Effector memory CD8-positive, alpha-beta T cell (primary cell): ENCODE measurements at regions not wholly inside any gene's neighbourhood (a gene's known extent, or its start where the extent isn't known, plus 50 kb on each side); places are given as distances from the start of the nearest gene placed in this dataset.

Experiments used
- ATAC-seq: fragments of 150-1000 bp; cut with Tn5 transposase; replicated peaks from 2 replicates; pipeline ENCODE4 v1.10.0; 2021; ENCODE audit warnings: mild to moderate bottlenecking, moderate library complexity
- DNase-seq, 3 experiments: peaks; one replicate each; pipeline ENCODE4 v3.0.0; 2021
- H3K27ac Mint-ChIP-seq, 2 donors: one replicate each; pipeline ENCODE4 v1.8.0; 2022; ENCODE audit warnings: mild to moderate bottlenecking in 2 of 2, mixed read lengths in 2 of 2, moderate library complexity in 2 of 2
- H3K27me3 Mint-ChIP-seq, 2 donors: one replicate each; pipeline ENCODE4 v1.8.0; 2022; ENCODE audit warnings: mixed read lengths in 2 of 2
- H3K36me3 Mint-ChIP-seq: one replicate; pipeline ENCODE4 v1.8.0; 2022; ENCODE audit warnings: mild to moderate bottlenecking, moderate library complexity, mixed read lengths; ENCODE audit not compliant: insufficient read depth
- H3K4me1 Mint-ChIP-seq, 2 donors: one replicate each; pipeline ENCODE4 v1.8.0; 2022; ENCODE audit warnings: low read depth in 2 of 2, mixed read lengths in 2 of 2
- H3K4me3 Mint-ChIP-seq, 2 donors: one replicate each; pipeline ENCODE4 v1.8.0; 2022; ENCODE audit warnings: mild to moderate bottlenecking in 2 of 2, mixed read lengths in 2 of 2, moderate library complexity in 2 of 2
- H3K9me3 Mint-ChIP-seq, 2 donors: one replicate each; pipeline ENCODE4 v1.8.0; 2022; ENCODE audit warnings: mixed read lengths in 2 of 2

DNA sequence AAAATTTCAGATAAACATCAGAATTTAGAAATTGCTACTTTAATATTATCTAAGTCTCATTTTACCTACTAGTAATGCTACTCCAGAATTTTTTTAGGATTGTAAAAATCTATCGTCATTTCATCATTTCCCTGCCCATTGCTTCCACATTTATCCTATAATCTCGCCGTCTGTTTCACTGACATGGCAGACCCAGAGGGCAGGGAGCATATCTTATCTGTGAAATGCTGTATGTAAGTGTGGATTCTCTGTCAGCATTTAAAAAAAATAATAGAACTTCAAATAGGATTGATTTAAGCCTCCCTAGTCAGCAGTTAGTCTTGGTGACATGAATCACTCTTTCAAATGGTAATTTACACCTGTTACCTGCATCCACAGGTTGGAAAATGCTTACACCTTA, 314.4 kb downstream of the PCDH7 start:
- Mint-ChIP-seq H3K9me3 (peaks cover 7 to 9% of the 10 kb centered on the region in 2 donors), H3K27me3 (no peaks in the 10 kb centered on the region), H3K4me3 (no peak overlapping the region), H3K4me1 (no peaks in the 10 kb centered on the region), H3K27ac (no peak overlapping the region), H3K36me3 (no peaks in the 10 kb centered on the region)
- no peak for DNase-seq
- no peak for ATAC-seq

GRCh38 chr4:31035761-31036160, 315.6 kb downstream of the PCDH7 start:
- no peaks in the 10 kb centered on the region for H3K27me3 Mint-ChIP-seq
- peaks cover 4 to 9% of the 10 kb centered on the region in 2 donors for H3K9me3 Mint-ChIP-seq
- no peak overlapping the region for H3K4me3 Mint-ChIP-seq
- ATAC-seq (no peak), DNase-seq (no peak)
- no peaks in the 10 kb centered on the region for H3K36me3 Mint-ChIP-seq
- no peaks in the 10 kb centered on the region for H3K4me1 Mint-ChIP-seq
- no peak overlapping the region for H3K27ac Mint-ChIP-seq

DNA sequence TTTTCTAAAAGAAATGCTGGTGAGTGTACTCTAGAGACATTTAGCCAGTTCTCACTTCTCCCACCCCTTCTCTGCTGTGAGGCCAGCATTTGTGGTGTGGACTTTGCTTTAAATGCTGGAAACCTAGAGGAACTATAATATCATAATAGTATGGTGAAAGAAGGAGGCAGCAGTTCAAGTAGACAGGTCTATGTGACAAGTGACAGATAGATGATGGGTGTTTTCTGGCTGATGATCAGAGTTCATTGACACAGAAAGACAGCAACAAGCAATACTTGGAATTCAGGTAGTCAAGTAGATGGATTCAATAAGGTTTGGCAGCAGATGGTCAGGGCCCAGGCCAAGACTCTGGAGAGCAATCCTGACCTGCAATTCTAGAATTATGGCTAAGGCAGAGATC, 317.5 kb downstream of the PCDH7 start:
- peaks cover 0 to 9% of the 10 kb centered on the region in 2 donors for H3K9me3 Mint-ChIP-seq
- DNase-seq: no peak

GRCh38 chr4:31039382-31039781, 319.2 kb downstream of the PCDH7 start:
- DNase-seq: no peak
- Mint-ChIP-seq H3K27ac (no peak overlapping the region), H3K9me3 (peaks cover 4 to 7% of the 10 kb centered on the region in 2 donors), H3K27me3 (no peaks in the 10 kb centered on the region), H3K4me3 (no peak overlapping the region), H3K36me3 (no peaks in the 10 kb centered on the region), H3K4me1 (no peaks in the 10 kb centered on the region)
- no peak for ATAC-seq

More for the DNA sequence above, 317.5 kb downstream of the PCDH7 start:
- Mint-ChIP-seq H3K36me3 (no peaks in the 10 kb centered on the region), H3K27ac (no peak overlapping the region), H3K4me3 (no peak overlapping the region), H3K27me3 (no peaks in the 10 kb centered on the region), H3K4me1 (no peaks in the 10 kb centered on the region)
- no peak for ATAC-seq

GRCh38 chr4:31040106-31040505, 319.9 kb downstream of the PCDH7 start:
- Mint-ChIP-seq H3K36me3 (no peaks in the 10 kb centered on the region), H3K9me3 (peaks cover 5 to 7% of the 10 kb centered on the region in 2 donors), H3K27ac (no peak overlapping the region), H3K4me1 (no peaks in the 10 kb centered on the region), H3K4me3 (no peak overlapping the region), H3K27me3 (no peaks in the 10 kb centered on the region)
- DNase-seq: no peak
- no peak for ATAC-seq

GRCh38 chr4:31041385-31041784, 321.2 kb downstream of the PCDH7 start:
- Mint-ChIP-seq H3K36me3 (no peaks in the 10 kb centered on the region), H3K9me3 (peaks cover 6 to 7% of the 10 kb centered on the region in 2 donors), H3K27ac (no peak overlapping the region), H3K27me3 (no peaks in the 10 kb centered on the region), H3K4me3 (no peak overlapping the region), H3K4me1 (no peaks in the 10 kb centered on the region)
- DNase-seq: no peak
- no peak for ATAC-seq

GRCh38 chr4:31041853-31042252, 321.7 kb downstream of the PCDH7 start:
- Mint-ChIP-seq H3K4me3 (no peak overlapping the region), H3K27ac (no peak overlapping the region), H3K9me3 (peaks cover 6 to 7% of the 10 kb centered on the region in 2 donors), H3K4me1 (no peaks in the 10 kb centered on the region), H3K27me3 (no peaks in the 10 kb centered on the region), H3K36me3 (no peaks in the 10 kb centered on the region)
- ATAC-seq (no peak), DNase-seq (no peak)

GRCh38 chr4:31043382-31044062, 323.4 kb downstream of the PCDH7 start:
- ATAC-seq: no peak
- DNase-seq: no peak
- Mint-ChIP-seq H3K4me3 (no peak overlapping the region), H3K4me1 (no peaks in the 10 kb centered on the region), H3K36me3 (no peaks in the 10 kb centered on the region), H3K9me3 (peaks cover 4 to 7% of the 10 kb centered on the region in 2 donors), H3K27me3 (no peaks in the 10 kb centered on the region), H3K27ac (no peak overlapping the region)

DNA sequence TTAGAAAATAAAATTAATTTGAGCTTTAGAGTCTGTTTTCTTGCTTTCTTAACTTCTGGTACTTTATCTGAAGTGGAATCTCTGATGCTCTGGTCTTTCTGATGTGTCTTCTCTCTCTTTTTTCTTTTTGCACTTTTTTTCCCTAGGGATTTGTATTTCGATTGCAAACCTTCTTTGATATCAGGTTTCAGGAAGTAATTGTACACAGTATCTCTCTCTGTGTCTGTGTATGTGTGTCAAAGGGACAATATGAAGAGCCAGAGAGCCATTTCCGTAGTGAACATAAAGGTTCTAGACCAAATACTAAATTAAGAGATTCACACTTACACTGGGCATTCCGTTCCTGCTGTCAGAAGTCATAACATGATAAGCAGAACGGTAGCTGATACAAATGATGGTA, 325.0 kb downstream of the PCDH7 start:
- DNase-seq (no peak), ATAC-seq (no peak)
- Mint-ChIP-seq H3K4me3 (no peak overlapping the region), H3K27me3 (no peaks in the 10 kb centered on the region), H3K36me3 (no peaks in the 10 kb centered on the region), H3K27ac (no peak overlapping the region), H3K4me1 (no peaks in the 10 kb centered on the region), H3K9me3 (peaks cover 6 to 7% of the 10 kb centered on the region in 2 donors)

DNA sequence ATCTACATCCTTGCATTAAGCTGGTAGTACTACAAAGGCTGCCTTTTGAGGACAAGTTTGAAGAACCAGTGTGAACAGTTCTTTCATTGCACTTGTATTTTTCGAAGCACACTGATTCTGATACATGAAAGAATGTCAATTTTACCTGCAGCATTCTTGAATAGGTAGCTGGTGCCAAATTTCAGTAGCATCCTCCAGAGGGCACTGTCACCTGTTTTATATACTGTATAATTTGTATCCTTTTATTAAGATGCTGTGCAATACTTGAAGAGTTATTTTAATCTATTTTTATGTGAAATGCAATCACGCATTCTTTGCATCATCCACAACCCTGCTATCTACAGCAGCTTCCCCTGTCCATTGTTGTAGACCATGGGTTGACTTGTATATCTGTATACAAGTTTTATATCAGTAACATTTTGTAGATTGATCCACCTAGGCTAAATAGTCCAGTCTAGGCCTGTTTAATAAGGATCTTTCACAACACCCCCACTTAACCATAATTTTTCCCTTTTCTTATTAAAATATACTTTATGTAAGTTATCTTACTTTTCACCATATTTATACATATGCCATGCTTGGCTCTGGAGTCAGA, 325.7 kb downstream of the PCDH7 start:
- peaks cover 6 to 7% of the 10 kb centered on the region in 2 donors for H3K9me3 Mint-ChIP-seq
- H3K36me3 Mint-ChIP-seq: no peaks in the 10 kb centered on the region
- no peak overlapping the region for H3K4me3 Mint-ChIP-seq
- ATAC-seq: no peak
- no peaks in the 10 kb centered on the region for H3K27me3 Mint-ChIP-seq
- no peak overlapping the region for H3K27ac Mint-ChIP-seq
- no peaks in the 10 kb centered on the region for H3K4me1 Mint-ChIP-seq
- no peak for DNase-seq

- DNase-seq: no peak
Measured at GRCh38 chr4:31051151-31051550, 331.0 kb downstream of the PCDH7 start.

GRCh38 chr4:31051565-31051964, 331.4 kb downstream of the PCDH7 start:
- H3K36me3 Mint-ChIP-seq: no peaks in the 10 kb centered on the region
- no peaks in the 10 kb centered on the region for H3K4me1 Mint-ChIP-seq
- DNase-seq (no peak), ATAC-seq (no peak)
- H3K9me3 Mint-ChIP-seq: peaks cover 0 to 6% of the 10 kb centered on the region in 2 donors
- no peak overlapping the region for H3K4me3 Mint-ChIP-seq
- no peaks in the 10 kb centered on the region for H3K27me3 Mint-ChIP-seq
- no peak overlapping the region for H3K27ac Mint-ChIP-seq

More at GRCh38 chr4:31051151-31051550, 331.0 kb downstream of the PCDH7 start:
- no peaks in the 10 kb centered on the region for H3K4me1 Mint-ChIP-seq
- H3K27ac Mint-ChIP-seq: no peak overlapping the region
- no peak overlapping the region for H3K4me3 Mint-ChIP-seq
- no peaks in the 10 kb centered on the region for H3K27me3 Mint-ChIP-seq
- no peak for ATAC-seq
- no peaks in the 10 kb centered on the region for H3K36me3 Mint-ChIP-seq
- peaks cover 0 to 4% of the 10 kb centered on the region in 2 donors for H3K9me3 Mint-ChIP-seq

DNA sequence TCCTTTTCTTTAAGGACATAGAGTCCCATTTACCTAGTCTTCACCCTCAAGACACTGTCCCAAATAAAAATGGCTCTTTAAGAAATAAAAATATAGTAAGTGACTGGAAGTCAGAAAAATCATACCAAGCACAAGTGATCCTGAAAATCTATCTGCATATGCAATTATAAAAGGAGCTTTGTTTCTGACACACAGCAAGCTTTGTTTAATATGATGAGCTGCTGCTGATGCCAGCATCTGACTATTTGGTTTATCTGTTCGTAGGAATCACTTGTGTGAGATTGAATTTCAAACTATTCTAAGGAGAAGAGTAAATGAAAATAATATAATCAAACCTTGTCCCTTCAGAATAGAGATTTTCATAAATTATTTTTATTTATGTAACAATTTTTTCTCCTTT, 332.4 kb downstream of the PCDH7 start:
- no peaks in the 10 kb centered on the region for H3K4me1 Mint-ChIP-seq
- ATAC-seq: no peak

GRCh38 chr4:31053451-31053850, 333.3 kb downstream of the PCDH7 start:
- Mint-ChIP-seq H3K9me3 (peaks cover 0 to 6% of the 10 kb centered on the region in 2 donors), H3K27ac (no peak overlapping the region), H3K27me3 (no peaks in the 10 kb centered on the region), H3K36me3 (no peaks in the 10 kb centered on the region), H3K4me1 (no peaks in the 10 kb centered on the region), H3K4me3 (no peak overlapping the region)
- DNase-seq: no peak
- ATAC-seq: no peak

More for the DNA sequence above, 332.4 kb downstream of the PCDH7 start:
- no peaks in the 10 kb centered on the region for H3K36me3 Mint-ChIP-seq
- H3K9me3 Mint-ChIP-seq: peaks cover 0 to 6% of the 10 kb centered on the region in 2 donors
- no peak for DNase-seq
- H3K27me3 Mint-ChIP-seq: no peaks in the 10 kb centered on the region
- H3K4me3 Mint-ChIP-seq: no peak overlapping the region
- no peak overlapping the region for H3K27ac Mint-ChIP-seq
